CD4-positive, alpha-beta T cell treated with Interleukin-6 at 100 ng/mL for 8 hours (primary cell): ENCODE measurements at regions not wholly inside any gene's neighbourhood (a gene's known extent, or its start where the extent isn't known, plus 50 kb on each side); places are given as distances from the start of the nearest gene placed in this dataset.

Source experiments
- DNase-seq: peaks from one replicate; pipeline ENCODE4 v3.0.0-alpha.2; 2020; ENCODE audit warnings: mixed read lengths, low spot score

DNA sequence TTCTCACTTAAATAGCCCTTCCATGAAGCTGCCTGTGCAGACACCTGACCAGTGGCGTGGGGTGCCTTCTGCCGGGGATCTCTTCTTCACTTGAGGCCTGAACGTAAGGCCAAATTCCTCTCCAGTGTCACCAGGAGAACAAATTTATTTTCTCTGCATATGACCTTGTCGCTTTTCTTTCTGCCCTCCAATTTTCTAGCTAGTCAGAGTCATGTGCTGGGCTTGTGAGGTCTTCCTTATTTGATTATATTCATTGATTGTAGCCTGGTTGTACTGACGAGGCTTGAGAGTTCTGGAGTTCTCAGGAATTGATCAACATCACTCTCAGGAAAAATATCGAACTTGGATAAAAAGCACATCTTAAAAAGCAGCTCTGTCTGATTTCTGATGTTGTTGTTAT lies 255.7 kb downstream of the BUB3 start:
- DNase-seq: no peak

DNA sequence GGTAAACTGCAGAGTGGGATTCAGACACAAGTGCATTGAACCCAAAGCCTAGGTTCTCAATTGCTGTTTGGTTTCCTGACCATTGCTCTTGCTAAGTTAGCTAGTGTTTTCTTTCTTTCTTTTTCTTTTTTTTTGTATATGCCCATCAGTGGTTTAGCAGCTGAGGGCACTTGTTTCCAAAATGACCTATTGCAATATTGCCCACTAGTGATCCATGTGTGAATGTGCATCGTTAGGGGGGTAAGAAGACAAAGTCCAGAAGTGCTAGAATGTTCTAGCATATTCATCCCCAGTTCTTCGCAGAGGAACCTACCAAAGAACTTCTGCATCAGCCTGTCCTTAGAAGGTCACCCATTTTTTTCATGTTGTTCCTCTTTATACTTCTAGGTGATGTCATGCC lies 252.8 kb upstream of the GPR26 start:
- DNase-seq: no peak

- DNase-seq: no peak
Observed at GRCh38 chr10:123415523-123415922, 250.6 kb upstream of the GPR26 start.

DNA sequence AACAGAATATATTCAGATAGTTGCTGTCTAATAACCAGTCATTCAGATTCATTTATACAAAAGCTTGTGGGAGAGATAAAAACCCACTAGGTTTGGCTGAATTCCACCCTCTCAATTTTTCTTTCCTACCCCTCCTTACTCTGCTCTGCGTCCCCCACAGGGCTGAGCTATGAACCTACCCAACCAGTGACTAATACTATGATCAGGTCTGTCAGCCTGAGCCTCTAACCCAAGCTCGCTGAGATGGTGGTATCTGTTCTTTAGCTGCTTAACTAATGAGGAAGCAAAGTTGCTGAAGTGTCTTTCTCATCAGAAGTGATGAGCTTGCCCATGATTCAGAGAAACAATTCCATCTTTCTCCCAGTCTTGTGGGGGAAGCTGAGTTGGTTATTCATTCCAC lies 248.7 kb upstream of the GPR26 start:
- DNase-seq: no peak

GRCh38 chr10:123421461-123421860 lies 244.7 kb upstream of the GPR26 start:
- DNase-seq: no peak

DNA sequence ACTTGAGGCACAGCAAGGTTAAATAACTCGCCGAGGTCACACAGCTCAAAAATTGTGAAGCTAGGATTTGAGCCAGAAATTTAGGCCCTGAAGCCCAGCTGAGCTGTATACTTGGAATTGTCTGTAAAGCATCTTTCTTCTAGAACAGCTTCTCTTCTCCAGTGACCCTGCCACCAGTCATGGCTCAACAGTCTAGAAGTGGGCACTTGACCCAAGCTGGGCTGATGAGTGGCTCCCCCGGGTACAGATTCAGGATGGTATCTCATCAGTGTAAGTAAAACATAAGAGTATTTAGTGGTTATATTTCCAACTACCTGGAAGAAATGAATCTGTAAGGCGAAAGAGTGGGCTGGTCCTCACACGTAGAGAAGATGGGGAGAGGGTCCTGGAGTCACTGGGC lies 243.9 kb upstream of the GPR26 start:
- DNase-seq: no peak

GRCh38 chr10:123424537-123424936 lies 241.6 kb upstream of the GPR26 start:
- no peak for DNase-seq

- no peak for DNase-seq
Observed at GRCh38 chr10:123425680-123426079, 240.5 kb upstream of the GPR26 start.

DNA sequence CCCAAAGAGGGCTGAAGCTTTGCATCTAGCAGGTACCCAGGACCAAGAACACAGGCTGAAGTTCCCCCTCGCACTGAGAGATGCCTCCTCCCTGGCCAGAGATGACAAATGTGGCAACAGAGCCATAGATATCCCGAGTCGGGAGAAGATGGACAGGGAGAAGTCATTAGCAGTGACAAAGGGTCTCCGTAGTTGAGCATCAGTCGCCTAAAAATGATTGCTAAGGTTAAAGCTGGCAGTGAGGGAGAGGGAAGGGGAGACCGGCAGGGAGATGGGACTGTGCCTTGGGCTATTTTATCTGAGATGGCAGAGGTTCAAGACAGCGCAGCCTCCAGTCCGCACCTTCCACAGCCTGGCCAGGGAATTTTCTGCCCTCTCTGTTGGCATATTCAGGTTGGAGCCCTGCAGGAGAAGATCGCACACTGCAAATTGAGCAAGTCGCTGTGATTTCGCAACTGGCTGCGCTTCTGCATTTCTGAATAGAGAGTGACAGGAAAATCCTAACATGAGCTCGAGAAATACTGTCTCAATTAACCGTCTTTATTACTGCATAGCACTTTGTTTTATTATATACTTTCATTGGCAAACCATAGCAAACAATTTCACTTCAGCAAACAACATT lies 238.9 kb upstream of the GPR26 start:
- DNase-seq: no peak

DNA sequence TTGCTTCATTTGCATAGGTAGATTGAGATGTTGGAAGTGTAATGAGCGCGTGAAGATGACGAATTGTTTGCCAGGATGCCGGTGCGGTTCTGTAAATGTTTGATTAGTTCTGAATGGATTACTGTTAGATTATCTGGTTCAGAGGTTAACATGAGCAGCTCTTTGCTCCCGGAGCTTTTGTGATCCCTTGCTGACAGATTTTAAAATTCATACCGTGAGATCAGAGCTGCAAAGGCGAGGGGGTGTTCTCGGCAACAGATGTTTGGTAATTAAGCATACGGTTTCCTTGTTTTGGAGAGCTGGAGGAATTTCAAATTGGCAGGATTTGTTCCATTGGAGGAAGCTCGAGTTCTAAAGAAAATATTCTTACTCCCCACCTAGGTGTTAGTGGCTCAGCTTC lies 237.8 kb upstream of the GPR26 start:
- no peak for DNase-seq

GRCh38 chr10:123429706-123430221 lies 236.4 kb upstream of the GPR26 start:
- no peak for DNase-seq

DNA sequence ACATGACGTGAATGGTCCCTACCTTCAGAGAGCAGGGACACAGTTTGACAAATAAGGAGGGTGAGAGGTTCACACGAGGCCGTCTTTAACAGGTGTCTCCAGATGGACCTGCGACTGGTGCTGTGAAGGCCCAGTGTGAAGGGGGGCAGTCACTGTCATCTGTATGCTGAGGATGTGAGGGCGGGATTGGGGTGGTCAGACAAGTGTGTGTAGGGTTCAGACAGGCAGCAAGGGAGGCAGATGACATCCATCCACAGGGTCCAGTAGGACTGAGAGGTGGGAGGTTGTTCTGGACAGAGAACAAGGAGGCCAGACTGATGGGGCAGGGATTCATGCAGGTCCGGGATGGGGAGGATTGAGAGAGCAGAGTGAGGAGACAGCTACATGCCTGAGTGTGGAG lies 232.6 kb upstream of the GPR26 start:
- DNase-seq: no peak

GRCh38 chr10:123434435-123435039 lies 231.6 kb upstream of the GPR26 start:
- no peak for DNase-seq

GRCh38 chr10:123442901-123443300 lies 223.3 kb upstream of the GPR26 start:
- no peak for DNase-seq

DNA sequence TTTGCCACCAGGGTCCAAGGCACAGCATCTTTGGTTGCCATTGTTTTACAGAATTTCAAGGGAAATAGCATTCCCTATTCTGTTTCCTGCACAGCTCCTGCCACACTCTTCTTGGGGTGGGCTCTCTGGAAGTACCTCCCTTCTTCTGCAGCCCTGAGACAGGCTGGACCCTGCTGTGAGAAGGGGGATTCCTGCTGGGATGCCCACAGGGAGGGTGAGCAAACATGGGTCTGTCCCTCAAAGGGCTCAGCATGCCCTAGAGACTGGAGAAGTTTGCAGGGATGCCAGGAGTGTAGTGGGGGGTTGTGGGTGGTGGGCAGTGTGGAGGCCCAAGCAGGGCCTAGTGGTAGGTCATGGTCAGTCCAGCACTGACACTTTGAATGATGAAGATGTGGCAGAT lies 222.2 kb upstream of the GPR26 start:
- DNase-seq: no peak

- DNase-seq: no peak
Observed at GRCh38 chr10:123445261-123445775, 220.8 kb upstream of the GPR26 start.

- no peak for DNase-seq
Observed at GRCh38 chr10:123446449-123447156, 219.6 kb upstream of the GPR26 start.

- no peak for DNase-seq
Observed at GRCh38 chr10:123449234-123449962, 216.8 kb upstream of the GPR26 start.

GRCh38 chr10:123450956-123451605 lies 215.1 kb upstream of the GPR26 start:
- no peak for DNase-seq

DNA sequence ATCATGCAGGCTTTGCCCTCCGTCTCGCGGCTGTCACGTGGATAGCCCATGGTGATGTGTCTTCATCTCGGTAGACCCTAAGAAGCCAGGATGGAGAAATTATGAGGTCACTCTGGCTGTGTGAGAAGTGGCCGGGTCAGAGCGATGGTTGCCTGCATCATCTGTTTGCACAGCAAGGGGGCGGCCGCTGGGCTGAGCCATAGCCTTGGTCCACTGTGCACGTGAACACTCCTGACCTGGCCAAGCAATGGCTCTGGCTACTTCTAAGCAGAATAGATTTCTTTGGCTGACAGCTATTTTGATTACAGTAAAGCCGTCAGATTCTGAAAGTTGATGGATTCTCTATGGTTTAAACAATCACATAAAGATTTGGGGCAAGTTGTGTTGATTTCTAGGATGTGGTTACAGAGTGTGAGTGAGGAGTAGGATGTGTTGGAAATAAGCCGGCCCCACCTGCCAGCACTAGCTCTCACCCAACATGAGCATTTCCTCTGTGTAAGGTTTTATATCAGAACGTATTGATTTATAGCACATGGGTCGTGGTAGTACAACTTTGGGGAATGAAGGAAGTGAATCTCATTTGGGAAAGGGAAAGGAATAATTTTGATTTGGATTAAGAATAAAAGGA lies 214.4 kb upstream of the GPR26 start:
- DNase-seq: no peak

- no peak for DNase-seq
Observed at GRCh38 chr10:123454987-123455386, 211.2 kb upstream of the GPR26 start.
